CD4-positive, alpha-beta T cell treated with Interleukin-6 for 4 hours (primary cell): ENCODE measurements at regions not wholly inside any gene's neighbourhood (a gene's known extent, or its start where the extent isn't known, plus 50 kb on each side); places are given as distances from the start of the nearest gene placed in this dataset.

Experiments
- DNase-seq: peaks from one replicate; pipeline ENCODE4 v3.0.0-alpha.2; 2020; ENCODE audit warnings: mixed read lengths

GRCh38 chr19:28927456-28927855 lies 285.5 kb downstream of the UQCRFS1 start:
- DNase-seq = no peak

GRCh38 chr19:28920269-28921066 lies 292.5 kb downstream of the UQCRFS1 start:
- DNase-seq = no peak

- no peak for DNase-seq
Observed at GRCh38 chr19:28917621-28918020, 295.3 kb downstream of the UQCRFS1 start.

GRCh38 chr19:28915737-28916460 lies 297.1 kb downstream of the UQCRFS1 start:
- DNase-seq = no peak

GRCh38 chr19:28915202-28915601 lies 297.7 kb downstream of the UQCRFS1 start:
- no peak for DNase-seq

GRCh38 chr19:28914173-28914572 lies 298.8 kb downstream of the UQCRFS1 start:
- DNase-seq = no peak

- DNase-seq = no peak
Observed at GRCh38 chr19:28913626-28914025, 299.3 kb downstream of the UQCRFS1 start.

GRCh38 chr19:28908941-28909340 lies 304.0 kb downstream of the UQCRFS1 start:
- DNase-seq = no peak

- DNase-seq = no peak
Observed at GRCh38 chr19:28907534-28907933, 305.4 kb downstream of the UQCRFS1 start.

- DNase-seq = no peak
Observed at GRCh38 chr19:28905996-28906395, 307.0 kb downstream of the UQCRFS1 start.

- DNase-seq = no peak
Observed at GRCh38 chr19:28899703-28900102, 313.2 kb downstream of the UQCRFS1 start.

- DNase-seq = no peak
Observed at GRCh38 chr19:28898249-28898648, 314.7 kb downstream of the UQCRFS1 start.

- DNase-seq = no peak
Observed at GRCh38 chr19:28889941-28890670, 322.8 kb downstream of the UQCRFS1 start.

GRCh38 chr19:28887920-28888618 lies 324.9 kb downstream of the UQCRFS1 start:
- DNase-seq = no peak

- no peak for DNase-seq
Observed at GRCh38 chr19:28886708-28887107, 326.2 kb downstream of the UQCRFS1 start.

- no peak for DNase-seq
Observed at GRCh38 chr19:28885965-28886364, 327.0 kb downstream of the UQCRFS1 start.

GRCh38 chr19:28884786-28885476 lies 328.0 kb downstream of the UQCRFS1 start:
- no peak for DNase-seq

- DNase-seq = no peak
Observed at GRCh38 chr19:28883241-28883693, 329.7 kb downstream of the UQCRFS1 start.

GRCh38 chr19:28882818-28883217 lies 330.1 kb downstream of the UQCRFS1 start:
- no peak for DNase-seq

GRCh38 chr19:28881616-28882015 lies 331.3 kb downstream of the UQCRFS1 start:
- no peak for DNase-seq

GRCh38 chr19:28880735-28881401 lies 332.1 kb downstream of the UQCRFS1 start:
- DNase-seq = no peak
